GM18868 (cell line): ENCODE measurements at regions not wholly inside any gene's neighbourhood (a gene's known extent, or its start where the extent isn't known, plus 50 kb on each side); places are given as distances from the start of the nearest gene placed in this dataset.

Experiments
- ATAC-seq: cut with Tn5 transposase; IDR thresholded peaks from one replicate; pipeline ENCODE4 v1.9.1; 2021; ENCODE audit warnings: mild to moderate bottlenecking, moderate library complexity; ENCODE audit not compliant: unreplicated experiment

DNA sequence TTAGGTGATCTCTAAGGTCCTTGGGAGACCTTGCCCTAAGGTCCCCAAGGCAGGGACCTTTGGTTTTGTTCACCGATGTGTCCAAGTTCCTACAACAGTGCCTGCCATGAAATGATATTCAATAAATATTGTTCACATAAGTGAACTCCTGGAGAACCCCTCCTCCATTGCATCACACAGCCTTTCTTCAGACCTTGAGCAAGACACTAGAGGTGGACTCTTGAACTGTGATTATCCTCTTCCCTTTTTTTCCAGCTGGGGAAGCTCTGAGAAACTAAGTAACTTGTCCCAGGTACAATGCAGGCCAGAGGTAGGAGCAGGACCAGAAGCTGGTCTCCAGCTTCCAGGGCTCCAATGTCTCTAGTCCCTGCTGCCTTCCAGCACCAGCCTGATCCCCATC is 76.6 kb upstream of the LMO1 start:
- no peak for ATAC-seq

DNA sequence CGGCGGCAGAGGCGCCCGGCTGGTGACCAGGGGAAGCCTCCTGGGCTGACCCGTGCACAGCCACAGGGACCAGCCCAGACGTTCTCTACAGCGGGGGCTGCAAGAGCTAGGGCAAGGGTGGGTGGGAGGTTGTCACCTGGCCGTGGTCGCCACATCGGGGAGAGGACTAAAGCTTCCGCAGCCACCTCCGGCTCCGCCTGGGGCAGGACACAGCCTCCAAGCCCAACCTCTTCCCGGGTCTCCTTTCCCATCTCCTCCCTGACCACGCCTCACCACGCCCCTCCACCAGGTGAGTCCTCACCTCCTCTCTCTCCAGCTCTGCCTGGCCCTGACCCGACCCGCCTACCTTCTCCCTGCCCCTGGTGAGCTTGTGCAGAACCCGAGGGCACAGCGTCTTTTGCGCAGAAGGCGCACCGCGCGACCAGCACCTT is 75.9 kb upstream of the LMO1 start:
- ATAC-seq, result no peak

DNA sequence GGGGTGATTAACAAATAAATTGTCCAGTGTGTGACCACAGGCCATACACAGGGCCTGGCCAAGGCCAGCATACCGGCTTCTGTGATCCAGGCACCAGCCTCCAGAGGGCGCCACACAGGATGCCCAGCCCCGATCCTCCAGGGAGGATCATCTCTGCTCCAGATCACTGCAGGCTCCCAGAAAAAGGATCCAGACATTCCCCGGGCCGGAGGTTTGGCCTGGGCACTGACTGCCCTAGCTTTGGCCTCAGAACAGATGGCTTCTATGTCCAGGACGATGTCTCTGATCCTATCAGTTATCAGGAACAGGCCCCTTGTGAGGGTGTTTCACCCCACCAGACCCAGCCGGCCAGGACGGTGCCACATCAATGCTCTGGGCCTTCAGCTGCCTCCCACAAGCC is 74.5 kb upstream of the LMO1 start:
- ATAC-seq, result no peak

DNA sequence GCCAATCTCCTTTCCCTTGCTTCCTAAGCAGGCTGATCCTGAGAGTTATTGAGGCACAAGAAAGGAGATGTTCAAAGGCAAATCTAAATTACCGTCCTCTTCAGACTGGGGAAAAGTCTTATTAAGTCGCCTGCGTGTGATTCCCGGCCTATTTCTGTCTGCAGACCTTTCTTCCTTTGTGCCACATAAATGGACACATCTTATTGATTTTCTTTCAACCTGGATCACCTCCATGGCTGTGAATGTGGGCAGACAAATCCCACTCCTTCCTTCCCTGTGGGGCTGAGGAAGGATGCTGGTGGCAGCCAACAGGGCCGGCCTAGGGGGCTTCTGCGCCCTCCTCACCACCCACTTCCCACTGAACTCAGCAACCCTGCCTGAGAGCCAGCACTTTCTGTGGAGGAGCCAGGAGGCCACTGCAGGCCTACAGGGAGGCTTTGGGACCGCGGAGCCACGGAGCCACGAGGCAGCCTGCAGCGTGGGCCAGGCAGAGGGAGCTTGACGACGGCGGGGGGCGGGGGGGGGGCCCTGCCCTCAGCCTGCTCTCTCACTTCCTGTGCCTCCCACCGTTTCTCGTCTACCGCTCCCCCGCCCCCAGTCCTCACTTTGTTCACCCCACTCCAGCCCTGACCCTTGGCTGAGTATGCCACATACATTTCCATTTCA is 73.6 kb upstream of the LMO1 start:
- no peak for ATAC-seq

DNA sequence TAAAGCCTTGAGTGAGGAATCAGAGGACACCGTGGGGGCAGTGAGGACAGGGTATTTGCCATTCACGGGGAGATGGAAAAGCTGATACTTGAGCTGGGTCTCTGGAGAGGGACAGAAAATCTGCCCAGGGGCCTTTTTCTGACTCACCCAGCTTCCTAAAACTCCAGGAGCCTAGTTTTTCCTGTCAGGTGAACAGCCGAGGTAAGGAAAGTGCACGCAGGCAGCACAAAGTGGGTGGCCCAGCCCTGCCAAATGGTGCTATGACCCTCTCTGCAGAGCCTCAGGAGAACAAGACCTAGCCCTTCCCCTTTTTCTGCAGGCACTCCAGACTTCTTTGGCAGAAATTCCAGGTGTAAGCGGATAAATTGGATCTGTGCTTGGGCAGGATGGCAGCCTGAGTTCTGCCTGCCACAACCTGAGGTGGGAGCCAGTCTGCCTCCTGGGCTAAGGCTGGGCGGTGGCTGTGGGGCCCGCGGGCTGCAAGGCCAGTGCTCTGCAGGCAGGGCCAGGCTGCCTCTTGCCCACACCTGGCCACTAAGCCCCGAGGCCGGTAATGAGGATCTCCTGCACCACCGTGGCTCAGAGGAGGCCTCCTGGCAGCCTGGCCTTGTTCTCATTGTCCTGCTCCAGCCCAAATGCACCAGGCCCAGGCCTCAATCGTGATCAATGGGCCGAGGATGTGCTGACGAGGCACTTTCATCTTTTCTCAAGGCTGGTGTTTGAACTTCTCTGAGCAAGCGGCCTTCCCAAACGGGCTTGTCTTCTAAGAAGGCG is 72.9 kb upstream of the LMO1 start:
- no peak for ATAC-seq

DNA sequence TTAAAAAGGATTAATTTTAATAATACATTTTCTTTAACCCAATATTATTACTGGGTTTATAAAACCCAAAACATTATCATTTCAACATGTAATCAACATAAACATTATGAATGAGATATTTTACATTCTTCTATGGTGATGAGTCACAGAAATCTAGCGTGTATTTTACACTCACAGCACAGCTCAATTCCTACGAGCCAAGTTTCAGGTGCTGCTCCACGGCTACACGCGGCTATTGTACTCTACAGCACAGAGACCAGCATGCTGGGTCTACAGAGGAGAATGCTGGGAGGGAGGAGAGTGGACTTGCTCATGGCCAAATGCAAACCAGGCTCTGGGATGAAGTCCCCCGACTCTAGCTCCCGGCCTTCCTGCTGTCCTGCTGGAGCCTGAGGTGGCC is 72.0 kb upstream of the LMO1 start:
- no peak for ATAC-seq

DNA sequence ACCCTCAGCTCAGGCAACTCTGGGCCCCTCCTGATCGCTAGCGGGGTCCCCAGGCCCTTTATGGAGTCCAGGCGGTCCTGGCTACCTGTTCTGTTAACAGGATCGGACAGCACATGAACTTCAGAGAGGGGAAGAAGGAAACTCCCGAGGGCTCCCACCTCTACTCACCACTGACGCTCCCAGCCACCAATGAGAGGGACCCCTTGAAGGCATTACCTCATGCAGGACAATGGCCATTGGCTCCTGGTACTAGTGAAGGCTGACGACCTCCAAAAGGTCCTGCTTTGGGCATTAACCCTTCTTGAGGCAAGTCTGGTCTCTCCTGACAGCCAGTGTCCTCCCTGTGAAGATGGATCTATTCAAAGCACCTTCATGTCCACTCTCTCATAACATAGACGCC is 71.5 kb upstream of the LMO1 start:
- no peak for ATAC-seq

DNA sequence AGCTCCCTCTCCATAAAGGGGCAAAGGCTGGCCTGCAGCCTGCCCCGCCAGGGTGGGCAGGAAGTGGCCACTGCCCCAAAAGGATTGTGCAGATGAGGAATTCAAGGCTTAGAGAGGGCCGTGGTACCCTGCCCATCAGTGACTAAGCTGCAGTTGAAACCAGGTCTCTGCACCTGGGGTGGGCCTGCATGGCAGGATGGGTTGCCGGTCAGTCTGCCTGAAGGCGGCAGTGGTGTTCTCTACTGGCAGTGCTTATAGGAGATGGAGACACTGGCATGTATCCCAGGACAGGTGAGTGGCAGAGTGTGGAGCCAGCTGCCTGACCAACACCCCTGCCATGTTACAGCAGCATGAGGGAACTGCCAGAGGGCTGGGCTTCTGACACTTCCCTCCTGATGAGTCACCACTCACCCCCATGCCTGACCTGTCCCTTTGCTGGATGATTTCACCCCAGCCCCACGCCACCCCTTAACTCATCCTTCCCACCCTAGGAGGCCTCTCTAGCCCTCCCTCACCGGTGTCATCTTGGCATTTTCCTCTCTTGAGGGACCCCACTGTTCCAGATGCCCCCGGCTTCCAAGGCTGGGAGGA is 70.2 kb upstream of the LMO1 start:
- no peak for ATAC-seq

DNA sequence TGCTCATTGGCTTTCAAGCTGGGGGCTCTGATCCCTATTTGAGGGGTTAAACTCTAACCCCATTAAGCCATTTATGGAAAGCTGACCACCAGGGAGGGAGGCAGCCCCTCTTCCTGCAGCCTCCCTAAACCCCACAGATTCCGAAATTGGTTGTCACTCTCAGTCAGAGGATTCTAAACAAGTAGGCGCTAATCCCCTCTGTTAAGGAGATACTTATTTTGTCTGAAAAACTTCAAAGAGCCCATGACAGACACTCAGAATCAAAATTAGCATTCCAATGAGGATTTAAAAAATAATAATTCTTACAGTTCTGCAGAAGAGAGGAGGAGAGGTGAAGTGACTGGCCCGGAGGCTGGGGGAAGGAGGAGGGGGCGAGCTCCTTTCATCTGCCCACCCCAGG is 69.7 kb upstream of the LMO1 start:
- ATAC-seq, result no peak

DNA sequence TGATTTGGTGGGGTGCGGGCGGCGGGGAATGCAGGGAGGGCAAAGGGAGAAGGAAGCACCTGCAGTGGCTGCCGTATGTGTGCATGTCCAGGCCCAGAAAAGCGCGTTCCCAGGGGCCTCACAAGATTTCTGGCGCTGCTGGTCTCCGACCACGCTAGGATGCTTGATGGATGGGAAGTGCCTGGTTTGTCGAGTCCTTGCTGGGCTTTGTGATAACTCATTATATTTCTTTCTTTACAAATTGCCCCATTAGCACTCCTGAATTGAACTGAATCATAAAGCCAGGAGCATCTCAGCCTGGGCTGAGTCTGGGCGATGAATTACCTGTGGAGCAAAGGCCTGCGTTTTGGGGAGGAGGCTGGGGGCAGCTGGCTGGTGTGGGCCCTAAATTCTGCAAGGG is 69.2 kb upstream of the LMO1 start:
- no peak for ATAC-seq

DNA sequence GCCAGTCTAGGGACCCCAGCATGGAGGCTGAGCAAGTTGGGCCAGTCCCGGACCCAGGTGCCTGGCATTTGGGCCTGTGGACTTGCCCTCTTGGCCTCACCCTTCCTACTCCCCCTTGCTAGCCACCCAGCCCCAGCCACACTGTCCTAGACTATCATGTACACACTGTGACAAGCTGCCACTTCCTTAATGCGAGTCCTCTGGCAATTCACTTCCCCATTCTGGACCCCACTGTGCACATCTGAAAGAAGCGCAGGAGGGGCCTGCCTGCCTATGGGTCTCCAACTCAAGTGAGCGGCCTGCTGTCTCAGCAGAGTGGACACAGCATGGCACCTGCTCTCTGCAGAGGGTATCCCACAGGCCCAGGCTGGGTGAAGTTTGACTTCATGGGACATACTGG is 68.5 kb upstream of the LMO1 start:
- peak; percentile 44 for ATAC-seq

DNA sequence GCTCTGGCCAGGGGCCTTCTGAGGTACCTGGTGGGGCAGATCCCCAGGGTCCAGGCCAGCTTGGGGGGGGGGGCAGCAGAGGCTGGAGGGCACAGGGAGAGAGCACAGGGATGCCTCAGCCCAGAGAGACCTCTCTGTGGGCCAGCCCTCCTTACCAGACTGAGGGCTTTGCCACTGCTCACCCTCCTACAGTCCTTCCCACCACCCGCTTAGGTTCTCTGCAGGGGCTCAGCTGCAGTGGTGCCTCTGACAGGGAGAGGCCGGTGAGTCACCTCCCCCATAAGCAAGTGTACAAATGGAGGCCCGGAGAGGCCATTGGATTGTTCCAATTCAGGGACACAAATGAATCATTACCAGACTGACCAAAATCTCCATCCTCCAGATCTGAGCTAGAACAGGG is 68.1 kb upstream of the LMO1 start:
- no peak for ATAC-seq

DNA sequence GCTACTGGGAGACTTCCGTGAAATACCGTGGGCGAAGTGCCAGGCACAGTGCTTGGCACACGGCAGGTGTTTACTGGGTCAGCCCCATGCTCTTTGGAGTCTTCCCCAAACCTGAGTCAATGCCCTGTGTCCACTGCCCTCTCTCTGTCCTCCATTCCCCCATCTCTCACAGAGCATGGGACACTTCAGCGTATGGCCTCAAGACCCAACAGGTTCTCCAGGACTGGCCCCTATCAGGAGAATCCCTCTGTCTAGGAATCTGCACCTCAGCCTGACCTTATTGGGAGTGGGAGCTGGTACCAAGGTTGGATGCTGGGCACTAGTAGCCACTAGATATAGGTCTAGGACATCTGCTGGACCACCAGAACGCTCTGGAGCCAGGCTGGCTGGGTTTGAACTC is 67.2 kb upstream of the LMO1 start:
- no peak for ATAC-seq

DNA sequence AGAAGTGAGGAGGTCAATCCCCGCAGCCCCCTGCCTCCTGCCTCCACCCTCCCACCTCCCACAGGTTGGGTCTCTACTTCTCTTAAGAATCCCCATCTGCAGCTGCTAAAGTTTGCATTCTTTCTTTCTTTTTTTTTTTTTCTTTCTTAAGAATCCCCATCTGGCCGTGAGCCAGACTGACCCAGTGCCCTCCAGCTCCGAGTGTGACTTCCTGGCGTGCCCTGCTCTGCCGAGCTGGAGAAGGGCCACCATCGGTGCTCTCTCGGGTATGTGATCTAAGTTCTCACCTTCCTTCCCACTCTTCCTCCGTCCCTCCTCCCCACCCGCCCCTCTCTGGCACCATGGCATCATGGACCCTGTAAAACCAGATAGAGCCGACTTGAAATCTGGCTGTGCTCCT is 66.7 kb upstream of the LMO1 start:
- no peak for ATAC-seq

DNA sequence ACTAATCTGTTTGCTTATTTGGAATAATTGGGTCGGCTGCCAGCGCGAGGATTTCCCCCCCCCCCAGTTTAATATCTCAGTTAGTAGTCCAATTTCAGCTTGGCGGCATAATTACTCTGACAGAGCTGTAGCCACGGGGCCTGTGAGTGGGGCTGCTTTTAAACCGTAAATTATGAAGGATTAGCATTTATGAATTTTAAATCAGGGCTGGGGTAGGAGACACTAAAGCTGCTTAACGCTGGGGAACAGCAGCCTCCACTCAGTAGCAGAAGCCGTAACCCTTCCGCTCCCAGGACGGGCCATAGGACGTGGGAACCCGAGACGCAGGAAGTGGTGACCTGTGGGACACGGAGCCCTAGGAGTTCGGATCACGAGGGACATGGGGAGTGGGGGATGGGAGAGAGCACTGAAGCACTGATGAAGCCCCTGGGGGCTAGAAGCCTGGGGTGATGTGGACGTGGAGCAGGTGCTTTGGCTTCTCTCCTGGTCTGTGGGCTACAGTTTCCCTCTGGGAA is 66.2 kb upstream of the LMO1 start:
- no peak for ATAC-seq

DNA sequence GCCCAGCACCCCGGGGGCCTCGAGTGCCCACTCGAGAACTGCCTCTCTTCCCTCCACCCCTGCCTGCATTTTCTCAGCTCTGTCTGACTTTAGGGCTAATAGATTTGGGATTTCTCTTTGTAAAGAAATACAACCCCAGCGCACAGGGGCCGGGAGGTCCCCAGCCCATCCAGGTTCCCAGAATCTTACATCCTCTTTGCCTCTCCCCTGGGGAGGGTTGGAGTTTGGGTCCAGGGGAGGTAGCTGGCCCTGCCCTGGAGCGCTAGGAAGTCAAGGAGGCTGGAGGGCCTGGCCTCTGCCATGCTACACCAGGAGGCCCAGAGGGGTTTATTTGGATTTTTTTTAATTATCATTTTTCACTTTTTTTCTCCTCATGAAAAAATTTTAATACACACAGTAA is 65.7 kb upstream of the LMO1 start:
- ATAC-seq, result no peak

DNA sequence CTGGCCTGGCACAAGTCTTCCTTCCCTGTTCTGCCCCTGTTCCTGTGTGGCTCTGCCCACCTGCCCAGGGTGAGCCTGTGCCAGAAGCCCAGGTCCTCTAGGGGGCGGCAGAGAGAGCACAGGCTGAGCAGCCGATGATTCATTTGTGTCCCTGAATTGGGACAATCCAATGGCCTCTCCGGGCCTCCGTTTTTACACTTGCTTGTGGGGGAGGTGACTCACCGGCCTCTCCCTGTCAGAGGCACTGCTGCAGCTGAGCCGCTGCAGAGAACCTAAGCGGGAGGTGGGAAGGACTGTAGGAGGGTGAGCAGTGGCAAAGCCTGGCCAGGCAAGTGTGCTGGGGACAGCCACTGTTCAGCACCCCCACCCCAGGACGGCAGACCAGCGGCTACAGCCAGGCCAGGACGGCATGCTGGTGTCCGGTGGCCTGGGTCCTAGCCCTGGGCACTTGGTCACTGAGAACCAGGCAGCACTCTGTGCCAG is 65.2 kb upstream of the LMO1 start:
- ATAC-seq, result peak; percentile 56

DNA sequence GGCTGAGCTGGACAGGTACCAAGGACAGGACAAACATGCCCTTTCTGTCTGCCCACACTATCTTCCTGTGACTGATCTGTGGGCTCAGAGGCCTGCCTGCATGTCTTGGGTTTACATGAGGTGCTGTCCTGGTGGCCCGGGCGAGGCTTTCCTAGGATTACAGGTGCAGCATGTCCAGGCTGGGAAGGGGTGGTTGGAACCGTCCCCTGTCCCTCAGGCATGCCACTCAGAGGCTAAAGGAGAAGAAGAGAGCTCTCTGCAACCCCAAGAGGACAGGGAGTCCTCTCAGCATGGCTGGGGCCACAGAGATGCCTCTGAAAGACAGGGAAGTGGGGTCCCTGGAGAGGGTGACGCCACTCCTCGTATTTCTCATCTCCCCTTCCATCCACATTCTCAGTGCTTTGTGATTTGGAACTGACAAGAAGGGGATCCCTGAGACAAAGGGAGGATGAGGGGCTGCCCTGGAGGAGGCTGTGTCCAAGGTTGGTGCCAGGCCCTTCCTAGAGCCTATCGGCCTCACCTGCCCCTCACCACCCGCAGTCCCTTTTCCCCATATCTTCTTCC is 64.6 kb upstream of the LMO1 start:
- no peak for ATAC-seq

DNA sequence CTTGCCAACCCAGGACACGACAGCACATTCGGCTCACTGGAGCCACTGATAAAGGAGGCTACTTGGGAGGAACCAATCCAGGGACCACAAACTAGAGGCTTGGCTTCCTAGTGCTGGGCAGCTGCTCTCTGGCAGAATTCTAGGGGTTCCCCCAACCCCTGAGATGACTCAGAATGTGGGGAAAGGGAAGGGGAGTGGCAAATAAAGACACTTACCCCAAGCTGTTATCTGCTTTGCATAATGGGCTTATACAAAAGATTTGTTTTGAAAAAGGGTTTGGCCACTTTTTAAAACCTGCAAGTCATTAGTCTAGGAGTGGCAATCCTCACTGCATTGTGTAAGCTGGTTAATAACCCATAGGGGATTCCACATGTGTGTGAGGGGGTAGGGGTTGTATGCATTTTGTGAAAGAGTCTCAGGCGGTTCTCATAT is 64.1 kb upstream of the LMO1 start:
- peak; percentile 78 for ATAC-seq

DNA sequence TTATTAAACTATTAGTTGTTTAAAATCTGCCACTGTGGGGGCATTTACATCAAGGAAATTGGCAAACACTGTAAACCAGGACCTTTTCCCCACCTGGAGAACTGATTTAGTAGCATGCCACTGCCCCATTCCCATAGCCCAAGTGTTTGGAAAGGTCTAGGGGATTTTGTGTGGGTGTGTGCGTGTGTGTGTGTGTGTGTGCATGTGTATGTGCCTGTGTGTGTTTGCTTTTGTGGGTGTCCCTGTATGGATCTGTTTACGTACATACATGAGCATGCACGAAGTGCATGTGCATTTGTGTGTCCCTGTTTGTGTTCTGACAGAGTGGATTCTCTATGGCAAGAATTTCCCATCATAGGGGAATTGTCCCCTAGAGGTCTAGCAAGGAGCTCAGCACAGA is 62.7 kb upstream of the LMO1 start:
- ATAC-seq, result no peak

DNA sequence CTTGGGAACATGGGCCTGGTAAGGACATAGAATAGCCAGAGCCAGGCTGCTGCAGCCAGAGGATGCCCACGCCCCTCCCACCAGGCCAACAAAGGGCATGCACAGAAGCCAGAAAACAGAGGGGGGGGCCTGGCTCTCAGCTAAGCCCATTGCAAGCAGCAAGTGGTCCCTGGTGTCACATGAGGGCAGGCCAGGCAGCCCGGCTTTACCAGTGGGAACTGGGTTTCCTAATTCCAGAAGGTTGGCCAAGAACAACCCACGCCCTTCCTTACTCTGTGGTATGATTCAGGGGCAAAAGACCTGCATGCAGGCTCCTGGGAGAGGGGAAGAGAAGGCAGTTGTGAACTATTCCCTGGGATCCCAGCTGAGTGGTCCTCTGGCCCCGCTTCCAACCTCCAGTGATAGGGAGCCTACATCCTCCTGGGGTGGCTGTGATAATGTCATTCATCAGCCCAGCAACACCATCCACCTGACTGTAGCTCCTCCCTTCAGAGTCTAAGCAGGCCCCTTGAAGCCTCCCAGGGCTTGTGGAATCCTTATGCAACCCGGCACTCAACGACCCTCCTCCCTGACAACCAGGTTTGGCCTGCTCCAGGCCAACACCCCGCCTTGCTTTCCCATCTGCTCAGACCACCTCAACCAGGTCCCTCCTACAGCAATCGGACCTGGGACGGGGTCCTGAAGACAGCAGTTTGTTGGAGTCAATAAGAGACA is 62.1 kb upstream of the LMO1 start:
- ATAC-seq, result no peak
